ENCODE measurements at regions not wholly inside any gene's neighbourhood (a gene's known extent, or its start where the extent isn't known, plus 50 kb on each side); places are given as distances from the start of the nearest gene placed in this dataset.

GRCh38 chr3:177510693-177511216 is 313.5 kb upstream of the TBL1XR1 start:
- TF ChIP-seq, protein P1, sequence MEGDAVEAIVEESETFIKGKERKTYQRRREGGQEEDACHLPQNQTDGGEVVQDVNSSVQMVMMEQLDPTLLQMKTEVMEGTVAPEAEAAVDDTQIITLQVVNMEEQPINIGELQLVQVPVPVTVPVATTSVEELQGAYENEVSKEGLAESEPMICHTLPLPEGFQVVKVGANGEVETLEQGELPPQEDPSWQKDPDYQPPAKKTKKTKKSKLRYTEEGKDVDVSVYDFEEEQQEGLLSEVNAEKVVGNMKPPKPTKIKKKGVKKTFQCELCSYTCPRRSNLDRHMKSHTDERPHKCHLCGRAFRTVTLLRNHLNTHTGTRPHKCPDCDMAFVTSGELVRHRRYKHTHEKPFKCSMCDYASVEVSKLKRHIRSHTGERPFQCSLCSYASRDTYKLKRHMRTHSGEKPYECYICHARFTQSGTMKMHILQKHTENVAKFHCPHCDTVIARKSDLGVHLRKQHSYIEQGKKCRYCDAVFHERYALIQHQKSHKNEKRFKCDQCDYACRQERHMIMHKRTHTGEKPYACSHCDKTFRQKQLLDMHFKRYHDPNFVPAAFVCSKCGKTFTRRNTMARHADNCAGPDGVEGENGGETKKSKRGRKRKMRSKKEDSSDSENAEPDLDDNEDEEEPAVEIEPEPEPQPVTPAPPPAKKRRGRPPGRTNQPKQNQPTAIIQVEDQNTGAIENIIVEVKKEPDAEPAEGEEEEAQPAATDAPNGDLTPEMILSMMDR (IDR thresholded peaks at IDR 0.05), result no peak
- no peak for TF ChIP-seq POLR2A (IDR thresholded peaks at IDR 0.05)
